ENCODE measurements at regions not wholly inside any gene's neighbourhood (a gene's known extent, or its start where the extent isn't known, plus 50 kb on each side); places are given as distances from the start of the nearest gene placed in this dataset.
"Not testable (repeated sequence)": the region's sequence is repeated elsewhere in the genome, so short reads cannot be mapped to it uniquely, and the experiment has no call there.

GRCh38 chr21:15199414-15200383 lies 134.9 kb upstream of the NRIP1 start:
- in situ Hi-C loops (cut with HindIII; ENCODE audit: low sequenced_read_pairs), result no loop called here

- in situ Hi-C loops (cut with HindIII; ENCODE audit: low sequenced_read_pairs), result no loop called here
Observed at GRCh38 chr21:15203740-15204139, 138.9 kb upstream of the NRIP1 start.

GRCh38 chr21:15204140-15204969 lies 139.6 kb upstream of the NRIP1 start:
- in situ Hi-C loops (cut with HindIII; ENCODE audit: low sequenced_read_pairs), result no loop called here

- in situ Hi-C loops (cut with HindIII; ENCODE audit: low sequenced_read_pairs), result no loop called here
Observed at GRCh38 chr21:15204970-15205286, 140.1 kb upstream of the NRIP1 start.

- in situ Hi-C loops (cut with HindIII; ENCODE audit: low sequenced_read_pairs), result no loop called here
Observed at GRCh38 chr21:15206514-15206913, 141.7 kb upstream of the NRIP1 start.

- in situ Hi-C loops (cut with HindIII; ENCODE audit: low sequenced_read_pairs), result no loop called here
Observed at GRCh38 chr21:15207231-15207630, 142.4 kb upstream of the NRIP1 start.

GRCh38 chr21:15207635-15208370 lies 143.0 kb upstream of the NRIP1 start:
- in situ Hi-C loops (cut with HindIII; ENCODE audit: low sequenced_read_pairs), result no loop called here

GRCh38 chr21:15208786-15209185 lies 144.0 kb upstream of the NRIP1 start:
- in situ Hi-C loops (cut with HindIII; ENCODE audit: low sequenced_read_pairs), result no loop called here

GRCh38 chr21:15209224-15209623 lies 144.4 kb upstream of the NRIP1 start:
- in situ Hi-C loops (cut with HindIII; ENCODE audit: low sequenced_read_pairs), result no loop called here

GRCh38 chr21:15210235-15210678 lies 145.5 kb upstream of the NRIP1 start:
- in situ Hi-C loops (cut with HindIII; ENCODE audit: low sequenced_read_pairs), result no loop called here

GRCh38 chr21:15211491-15212133 lies 146.8 kb upstream of the NRIP1 start:
- in situ Hi-C loops (cut with HindIII; ENCODE audit: low sequenced_read_pairs), result no loop called here

GRCh38 chr21:15212206-15212605 lies 147.4 kb upstream of the NRIP1 start:
- in situ Hi-C loops (cut with HindIII; ENCODE audit: low sequenced_read_pairs), result no loop called here

- in situ Hi-C loops (cut with HindIII; ENCODE audit: low sequenced_read_pairs), result not testable (repeated sequence)
Observed at GRCh38 chr21:15218476-15218875, 153.7 kb upstream of the NRIP1 start.

- in situ Hi-C loops (cut with HindIII; ENCODE audit: low sequenced_read_pairs), result no loop called here
Observed at GRCh38 chr21:15219039-15219438, 154.2 kb upstream of the NRIP1 start.

GRCh38 chr21:15219894-15220293 lies 155.1 kb upstream of the NRIP1 start:
- in situ Hi-C loops (cut with HindIII; ENCODE audit: low sequenced_read_pairs), result no loop called here

- in situ Hi-C loops (cut with HindIII; ENCODE audit: low sequenced_read_pairs), result no loop called here
Observed at GRCh38 chr21:15221799-15222386, 157.1 kb upstream of the NRIP1 start.

- in situ Hi-C loops (cut with HindIII; ENCODE audit: low sequenced_read_pairs), result no loop called here
Observed at GRCh38 chr21:15222707-15223106, 157.9 kb upstream of the NRIP1 start.

GRCh38 chr21:15224346-15225086 lies 159.7 kb upstream of the NRIP1 start:
- in situ Hi-C loops (cut with HindIII; ENCODE audit: low sequenced_read_pairs), result no loop called here

GRCh38 chr21:15227919-15228318 lies 163.1 kb upstream of the NRIP1 start:
- in situ Hi-C loops (cut with HindIII; ENCODE audit: low sequenced_read_pairs), result no loop called here

GRCh38 chr21:15229390-15229789 lies 164.6 kb upstream of the NRIP1 start:
- in situ Hi-C loops (cut with HindIII; ENCODE audit: low sequenced_read_pairs), result no loop called here
